GM12878 (cell line): ENCODE measurements at regions not wholly inside any gene's neighbourhood (a gene's known extent, or its start where the extent isn't known, plus 50 kb on each side); places are given as distances from the start of the nearest gene placed in this dataset.

ENCODE experiments used
- ATAC-seq: fragments of 200-7000 bp; cut with Tn5 transposase; 3 replicates; pipeline ENCODE4 v1.9.1; 2020; ENCODE audit warnings: mild to moderate bottlenecking, moderate library complexity
- BruUV-seq: library from RNA; stranded (reverse); fragments of 400-500 nt; replicated peaks from 2 replicates; lab custom pipeline; 2021; lab: Mats Ljungman, UMichigan
- CTCF ChIA-PET: fragments of 300-600 bp; sonication (Branson Sonifier 250); formaldehyde crosslinking; extraction: SDS; loops from one replicate; lab custom pipeline; 2021; ENCODE audit warnings: inconsistent platforms; lab: Yijun Ruan, JAX
- POLR2A ChIA-PET: fragments of 350-600 bp; formaldehyde crosslinking; extraction: SDS; loops from one replicate; lab custom pipeline; 2021; ENCODE audit warnings: inconsistent platforms; lab: Charles Lee
- RAD21 ChIA-PET: fragments of 300-600 bp; sonication (Branson Sonifier 250); formaldehyde crosslinking; loops from one replicate; lab custom pipeline; 2023; ENCODE audit warnings: antibody characterized with exemption; ENCODE audit not compliant: unreplicated experiment; lab: Charles Lee
- SMC1A ChIA-PET: fragments of 300-600 bp; sonication (Branson Sonifier 250); formaldehyde crosslinking; loops from one replicate; lab custom pipeline; 2023; ENCODE audit not compliant: unreplicated experiment, uncharacterized antibody; lab: Charles Lee
- DNase-seq: peaks from one replicate; pipeline ENCODE4 v3.0.0-alpha.2; 2011; ENCODE audit warnings: low read depth, low spot score
- FAIRE-seq: peaks from 3 replicates; lab custom pipeline; 2011; peaks lifted over from hg19 to GRCh38; lab: Jason Lieb, UNC
- H2AFZ ChIP-seq: 2 replicates; pipeline ENCODE4 v1.6.0; 2011; ENCODE audit warnings: low read depth, low read length, control low read depth; ENCODE audit not compliant: control insufficient read depth
- H3K27ac ChIP-seq: 2 replicates; pipeline ENCODE4 v1.5.1; 2011; ENCODE audit warnings: control low read depth; ENCODE audit not compliant: control insufficient read depth, insufficient read depth
- H3K27me3 ChIP-seq, 2 experiments: replicated peaks in 1 of 2; 2 replicates each; pipeline versions ENCODE4 v1.6.0 to v1.6.1; 2011; ENCODE audit warnings: low read length in 1 of 2; ENCODE audit not compliant: control insufficient read depth in 2 of 2, insufficient read depth in 2 of 2
- H3K36me3 ChIP-seq, 2 experiments: 2 replicates each; pipeline ENCODE4 v1.5.1; 2011; ENCODE audit warnings: low read length in 1 of 2; ENCODE audit not compliant: control insufficient read depth in 2 of 2, insufficient read depth in 2 of 2
- H3K4me1 ChIP-seq: 2 replicates; pipeline ENCODE4 v1.6.1; 2011; ENCODE audit warnings: mild to moderate bottlenecking, low read length, moderate library complexity, mixed read lengths; ENCODE audit not compliant: control insufficient read depth, insufficient read depth
- H3K4me2 ChIP-seq: 2 replicates; pipeline ENCODE4 v1.6.0; 2011; ENCODE audit warnings: control low read depth; ENCODE audit not compliant: control insufficient read depth, insufficient read depth
- H3K4me3 ChIP-seq: fragments of 200-600 bp; sonication (generic); 2 replicates; pipeline ENCODE4 v1.5.1; 2016
- H3K79me2 ChIP-seq: 2 replicates; pipeline ENCODE4 v1.6.0; 2011; ENCODE audit warnings: low read length; ENCODE audit not compliant: control insufficient read depth, insufficient read depth
- H3K9ac ChIP-seq: 2 replicates; pipeline ENCODE4 v1.8.0; 2011; ENCODE audit warnings: low read length, control low read depth, mixed read lengths; ENCODE audit not compliant: control insufficient read depth, insufficient read depth
- H3K9me3 ChIP-seq: replicated peaks from 3 replicates; pipeline ENCODE4 v1.5.1; 2011; ENCODE audit warnings: mild to moderate bottlenecking, low read length; ENCODE audit not compliant: control insufficient read depth, insufficient read depth
- H4K20me1 ChIP-seq: 2 replicates; pipeline ENCODE4 v1.6.0; 2011; ENCODE audit not compliant: control insufficient read depth, insufficient read depth
- BACH1 ChIP-seq: fragments of 450-650 bp; IDR thresholded peaks from 2 replicates; pipeline ENCODE4 v1.6.1; 2017; ENCODE audit warnings: mild to moderate bottlenecking, borderline replicate concordance
- BMI1 ChIP-seq: fragments of 450-650 bp; IDR thresholded peaks from 2 replicates; pipeline ENCODE4 v1.6.1; 2016; ENCODE audit warnings: mild to moderate bottlenecking, moderate library complexity, borderline replicate concordance
- CHD1 ChIP-seq: IDR thresholded peaks from 2 replicates; pipeline ENCODE4 v1.6.1; 2012; ENCODE audit warnings: low read depth, low read length, improper control_type of control experiment
- FOS ChIP-seq: IDR thresholded peaks from 3 replicates; pipeline ENCODE4 v1.6.1; 2011; ENCODE audit warnings: borderline replicate concordance; ENCODE audit not compliant: insufficient read length; ENCODE audit errors: extremely low read depth
- FOXM1 ChIP-seq: IDR thresholded peaks from 2 replicates; pipeline ENCODE4 v1.6.1; 2012; ENCODE audit warnings: low read depth, mild to moderate bottlenecking, inconsistent platforms, low read length, moderate library complexity
- GATAD2B ChIP-seq: fragments of 450-650 bp; conservative IDR thresholded peaks from 2 replicates; pipeline ENCODE4 v1.6.1; 2017; ENCODE audit warnings: low read depth, mild to moderate bottlenecking, moderate library complexity
- HDAC2 ChIP-seq: fragments of 200-600 bp; sonication (generic); IDR thresholded peaks from 2 replicates; pipeline ENCODE4 v1.6.1; 2017
- IKZF1 ChIP-seq: fragments of 450-650 bp; conservative IDR thresholded peaks from 2 replicates; pipeline ENCODE4 v1.6.1; 2017; ENCODE audit warnings: antibody characterized with exemption, mild to moderate bottlenecking
- JUND ChIP-seq: IDR thresholded peaks from 2 replicates; pipeline ENCODE4 v1.6.1; 2012; ENCODE audit warnings: low read depth, mild to moderate bottlenecking, low read length, improper control_type of control experiment, moderate library complexity
- NFXL1 ChIP-seq: fragments of 450-650 bp; IDR thresholded peaks from 2 replicates; pipeline ENCODE4 v1.6.1; 2017; ENCODE audit warnings: antibody characterized with exemption, mild to moderate bottlenecking, borderline replicate concordance
- POLR2A ChIP-seq: IDR thresholded peaks from 2 replicates; pipeline ENCODE4 v1.6.1; 2011; ENCODE audit warnings: low read depth, mild to moderate bottlenecking, low read length
- POLR2AphosphoS2 ChIP-seq: IDR thresholded peaks from 2 replicates; pipeline ENCODE4 v1.6.1; 2011; ENCODE audit warnings: low read depth, mild to moderate bottlenecking, low read length, improper control_type of control experiment, moderate library complexity
- RUNX3 ChIP-seq: IDR thresholded peaks from 2 replicates; pipeline ENCODE4 v1.6.1; 2012; ENCODE audit warnings: low read length, inconsistent platforms
- SMC3 ChIP-seq: IDR thresholded peaks from 2 replicates; pipeline ENCODE4 v1.6.1; 2011; ENCODE audit warnings: low read length, improper control_type of control experiment, borderline replicate concordance
- SP1 ChIP-seq: IDR thresholded peaks from one replicate; pipeline ENCODE4 v1.6.1; 2011; ENCODE audit warnings: low read depth, low read length
- ZNF24 ChIP-seq: fragments of 450-650 bp; IDR thresholded peaks from 2 replicates; pipeline ENCODE4 v1.6.1; 2017; ENCODE audit warnings: antibody characterized with exemption, mild to moderate bottlenecking
- ZNF592 ChIP-seq: fragments of 450-650 bp; IDR thresholded peaks from 2 replicates; pipeline ENCODE4 v1.6.1; 2017; ENCODE audit warnings: mild to moderate bottlenecking, moderate library complexity
- WGBS: methylation state at CpG from one replicate; pipeline ENCODE4 v1.1.6; 2016; ENCODE audit warnings: low lambda C conversion rate; ENCODE audit not compliant: insufficient replicate concordance, insufficient coverage; ENCODE audit errors: missing lambda C conversion rate; 5-methylcytosine and 5-hydroxymethylcytosine counted together
- in situ Hi-C: fragments of 300-500 bp; cut with MboI; formaldehyde crosslinking; loops from 9 replicates; pipeline ENCODE4 v1.14.3; 2018; ENCODE audit warnings: mixed read lengths
- intact Hi-C: fragments of 100-400 bp; cut with micrococcal nuclease; formaldehyde crosslinking; loops from one replicate; pipeline ENCODE4 v1.14.2; 2022; ENCODE audit not compliant: unreplicated experiment
- TF ChIP-seq, protein P1 (sequence below): IDR thresholded peaks from 2 replicates; pipeline ENCODE4 v1.6.1; 2012; ENCODE audit warnings: low read depth, low read length, improper control_type of control experiment

DNA sequence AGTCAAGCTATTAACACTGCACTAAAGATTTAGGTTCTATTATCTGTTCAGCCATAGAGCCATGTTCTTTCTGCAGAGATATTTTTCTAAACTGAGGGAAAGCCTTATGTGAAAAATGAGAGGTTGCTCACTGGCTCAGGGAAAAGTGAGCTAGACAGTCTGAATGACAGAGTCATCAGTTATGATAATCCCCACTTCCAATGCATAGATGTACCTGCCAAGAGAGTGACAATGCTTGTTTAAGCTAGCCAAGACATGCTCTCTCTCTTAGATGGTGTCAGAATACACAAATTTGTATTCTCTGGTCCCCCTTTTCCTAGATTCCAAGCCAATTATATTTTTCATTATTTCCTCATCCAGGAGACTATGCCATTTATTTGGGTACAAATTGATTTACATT lies 176.9 kb upstream of the FRMD6 start (continued):
- TF ChIP-seq HDAC2 = no peak
- no peak for TF ChIP-seq FOS
- TF ChIP-seq JUND = no peak

GRCh38 chr14:51478175-51478621 lies 173.5 kb upstream of the FRMD6 start:
- no peak overlapping the region for H3K27ac ChIP-seq
- no peaks in the 10 kb centered on the region for H3K79me2 ChIP-seq
- ChIA-PET POLR2A (interaction anchor here (0.6 kb wide), 1 partner anchor 1081 kb away, joined by 7 read pairs; no protein-coding TSS in a partner anchor), SMC1A (no interaction called here), CTCF (no interaction called here), RAD21 (no interaction called here)
- BruUV-seq = no TSS peak
- in situ Hi-C loops = no loop called here
- H4K20me1 ChIP-seq = no peaks in the 10 kb centered on the region
- no peak for ATAC-seq
- no peak overlapping the region for H3K4me3 ChIP-seq
- no peaks in the 10 kb centered on the region for H3K36me3 ChIP-seq
- H3K9me3 ChIP-seq = no peaks in the 10 kb centered on the region
- no peak for DNase-seq
- H2AFZ ChIP-seq = no peak overlapping the region
- intact Hi-C loops = no loop called here
- no peak overlapping the region for H3K4me2 ChIP-seq
- 28% methylated on average over 4 of the region's 4 CpGs for WGBS
- H3K4me1 ChIP-seq = no peaks in the 10 kb centered on the region
- no peak for TF ChIP-seq SMC3
- no peak for TF ChIP-seq FOXM1
- TF ChIP-seq, protein P1, sequence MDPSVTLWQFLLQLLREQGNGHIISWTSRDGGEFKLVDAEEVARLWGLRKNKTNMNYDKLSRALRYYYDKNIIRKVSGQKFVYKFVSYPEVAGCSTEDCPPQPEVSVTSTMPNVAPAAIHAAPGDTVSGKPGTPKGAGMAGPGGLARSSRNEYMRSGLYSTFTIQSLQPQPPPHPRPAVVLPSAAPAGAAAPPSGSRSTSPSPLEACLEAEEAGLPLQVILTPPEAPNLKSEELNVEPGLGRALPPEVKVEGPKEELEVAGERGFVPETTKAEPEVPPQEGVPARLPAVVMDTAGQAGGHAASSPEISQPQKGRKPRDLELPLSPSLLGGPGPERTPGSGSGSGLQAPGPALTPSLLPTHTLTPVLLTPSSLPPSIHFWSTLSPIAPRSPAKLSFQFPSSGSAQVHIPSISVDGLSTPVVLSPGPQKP = no peak
- no peak for TF ChIP-seq ZNF24
- TF ChIP-seq BMI1 = no peak
- TF ChIP-seq RUNX3 = no peak
- no peak for TF ChIP-seq ZNF592
- no peak for TF ChIP-seq POLR2AphosphoS2
- TF ChIP-seq IKZF1 = no peak
- no peak for TF ChIP-seq NFXL1
- no peak for TF ChIP-seq SP1
- TF ChIP-seq CHD1 = no peak
- no peak for TF ChIP-seq GATAD2B
- no peak for TF ChIP-seq POLR2A
- no peak for TF ChIP-seq BACH1
- H3K27me3 ChIP-seq = peaks cover 0 to 2% of the 10 kb centered on the region in 2 experiments; a peak in 1 of 4 replicates
- FAIRE-seq = no peak
- no peak overlapping the region for H3K9ac ChIP-seq
